ENCODE measurements at regions not wholly inside any gene's neighbourhood (a gene's known extent, or its start where the extent isn't known, plus 50 kb on each side); places are given as distances from the start of the nearest gene placed in this dataset.
A peak's percentile ranks its signal among the peaks of the same experiment; 100 is the strongest.

- no peak for DNase-seq
These were observed 66.1 kb upstream of the KAT6B start for GRCh38 chr10:74760086-74760979.

DNA sequence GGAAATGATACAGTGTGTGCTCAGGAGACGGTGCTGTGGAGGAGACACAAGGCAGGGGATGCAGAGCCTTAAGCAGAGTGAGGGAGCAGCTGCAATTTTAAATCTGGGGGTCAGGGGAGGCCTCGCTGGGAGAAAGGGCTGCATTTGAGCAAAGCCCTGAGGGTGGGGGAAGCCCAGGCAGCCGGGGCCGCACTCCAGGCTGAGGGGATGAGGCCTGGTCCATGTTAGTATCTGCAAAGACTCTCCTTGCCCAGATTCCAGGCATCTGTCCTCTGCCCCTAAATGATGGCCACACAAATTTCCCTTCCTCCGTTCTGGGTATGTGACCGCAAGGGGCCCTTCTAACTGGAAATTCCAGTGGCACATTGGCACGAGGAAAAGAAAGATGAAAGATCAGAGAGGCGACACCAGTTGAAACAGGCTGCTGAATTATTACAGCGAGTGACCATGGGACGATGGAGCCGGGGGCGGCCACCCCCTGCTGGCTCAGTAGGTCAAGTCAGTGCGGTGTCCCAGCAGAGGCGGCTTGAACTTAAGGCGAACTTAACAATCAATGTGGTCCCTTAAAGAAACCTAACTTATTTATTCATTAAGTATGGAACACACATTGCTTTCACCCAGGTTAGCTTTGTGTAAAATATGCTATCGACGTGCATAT lies 62.3 kb upstream of the KAT6B start:
- DNase-seq: no peak

DNA sequence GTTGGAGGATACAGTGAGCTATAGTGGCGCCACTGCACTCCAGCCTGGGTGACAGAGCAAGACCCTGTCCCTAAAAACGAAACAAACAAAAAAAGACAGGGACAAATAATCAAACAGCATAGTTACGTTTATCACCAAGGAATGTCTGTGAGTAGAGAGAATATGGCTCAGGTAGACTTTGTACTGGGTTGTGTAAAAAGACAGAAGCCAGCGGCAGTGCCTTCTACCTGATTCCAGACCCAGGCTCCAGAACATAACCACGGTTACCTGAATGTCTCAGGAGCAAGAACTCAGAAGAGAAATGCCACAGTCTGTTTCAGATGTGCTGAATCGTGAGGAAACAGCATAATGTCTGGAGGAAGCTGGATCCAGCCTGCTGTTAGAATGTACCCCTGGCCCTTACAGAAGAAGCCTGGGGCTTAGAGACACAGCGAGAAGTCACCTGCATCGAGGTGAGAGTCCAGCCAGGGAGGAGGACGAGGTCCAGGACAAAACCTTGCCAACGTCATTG lies 60.9 kb upstream of the KAT6B start:
- DNase-seq: no peak

GRCh38 chr10:74766501-74766900 lies 59.9 kb upstream of the KAT6B start:
- no peak for DNase-seq

DNA sequence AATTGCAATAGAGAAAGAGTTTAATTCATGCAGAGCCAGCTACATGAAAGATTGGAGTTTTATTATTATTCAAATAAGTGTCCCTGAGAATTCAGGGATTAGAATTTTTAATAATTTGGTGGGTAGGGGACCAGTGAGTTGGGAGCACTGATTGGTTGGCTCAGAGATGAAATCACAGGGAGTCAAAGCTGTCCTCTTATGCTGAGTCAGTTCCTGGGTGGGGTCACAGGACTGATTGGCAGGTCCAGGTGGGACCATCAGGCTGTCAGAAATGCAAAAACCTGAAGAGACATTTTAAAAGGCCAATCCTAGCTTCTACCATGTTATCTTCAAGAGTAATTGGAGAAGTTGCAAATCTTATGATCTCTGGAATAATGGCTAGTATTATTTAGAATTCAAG lies 56.0 kb upstream of the KAT6B start:
- DNase-seq: no peak

DNA sequence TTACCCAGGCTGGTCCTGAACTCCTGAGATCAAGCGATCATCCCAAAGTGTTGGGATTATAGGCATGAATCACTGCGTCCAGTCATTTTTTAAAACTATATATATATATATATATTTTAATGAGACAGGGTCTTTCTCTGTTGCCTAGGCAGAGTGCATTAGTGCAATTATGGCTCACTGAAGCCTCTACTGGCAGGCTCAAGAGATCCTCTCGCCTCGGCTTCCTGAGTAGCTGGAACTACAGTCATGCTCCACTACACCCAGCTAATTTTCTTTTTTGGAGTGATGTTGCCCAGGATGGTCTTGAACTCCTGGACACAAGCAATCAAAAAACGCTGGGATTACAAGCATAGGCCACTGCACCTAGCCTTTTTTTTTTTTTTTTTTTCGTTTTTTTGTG lies 55.3 kb upstream of the KAT6B start:
- DNase-seq: peak; percentile 20

GRCh38 chr10:74775099-74775498 lies 51.3 kb upstream of the KAT6B start:
- DNase-seq: no peak

All from hematopoietic multipotent progenitor cell treated with erythropoietin and hydrocortisone succinate and interleukin-3 and kit ligand, for 4 days (in vitro differentiated cells).